HEK293T (cell line): ENCODE measurements at regions not wholly inside any gene's neighbourhood (a gene's known extent, or its start where the extent isn't known, plus 50 kb on each side); places are given as distances from the start of the nearest gene placed in this dataset.

Experiments used
- ARNT ChIP-seq: fragments of 450-650 bp; IDR thresholded peaks from 2 replicates; pipeline ENCODE4 v1.6.1; 2017; ENCODE audit warnings: mild to moderate bottlenecking
- CTBP1 ChIP-seq: fragments of 450-650 bp; IDR thresholded peaks from 2 replicates; pipeline ENCODE4 v1.6.1; 2016; ENCODE audit warnings: borderline replicate concordance
- ELF4 ChIP-seq: fragments of 450-650 bp; IDR thresholded peaks from 2 replicates; pipeline ENCODE4 v1.6.1; 2017; ENCODE audit warnings: antibody characterized with exemption
- FOXA1 ChIP-seq: fragments of 450-650 bp; IDR thresholded peaks from 2 replicates; pipeline ENCODE4 v1.6.1; 2016; ENCODE audit warnings: mild to moderate bottlenecking
- FOXM1 ChIP-seq: fragments of 450-650 bp; IDR thresholded peaks from 2 replicates; pipeline ENCODE4 v1.6.1; 2017; ENCODE audit warnings: mild to moderate bottlenecking, borderline replicate concordance
- HDGF ChIP-seq: fragments of 450-650 bp; IDR thresholded peaks from 2 replicates; pipeline ENCODE4 v1.6.1; 2017; ENCODE audit warnings: antibody characterized with exemption, borderline replicate concordance
- SP1 ChIP-seq: fragments of 450-650 bp; IDR thresholded peaks from 2 replicates; pipeline ENCODE4 v1.6.1; 2017
- SUZ12 ChIP-seq: fragments of 450-650 bp; IDR thresholded peaks from 2 replicates; pipeline ENCODE4 v1.6.1; 2016; ENCODE audit warnings: mild to moderate bottlenecking
- ZNF384 ChIP-seq: fragments of 450-650 bp; IDR thresholded peaks from 2 replicates; pipeline ENCODE4 v1.6.1; 2016
- TF ChIP-seq, protein P1 (sequence below): fragments of 450-650 bp; IDR thresholded peaks from 2 replicates; pipeline ENCODE4 v1.6.1; 2016

DNA sequence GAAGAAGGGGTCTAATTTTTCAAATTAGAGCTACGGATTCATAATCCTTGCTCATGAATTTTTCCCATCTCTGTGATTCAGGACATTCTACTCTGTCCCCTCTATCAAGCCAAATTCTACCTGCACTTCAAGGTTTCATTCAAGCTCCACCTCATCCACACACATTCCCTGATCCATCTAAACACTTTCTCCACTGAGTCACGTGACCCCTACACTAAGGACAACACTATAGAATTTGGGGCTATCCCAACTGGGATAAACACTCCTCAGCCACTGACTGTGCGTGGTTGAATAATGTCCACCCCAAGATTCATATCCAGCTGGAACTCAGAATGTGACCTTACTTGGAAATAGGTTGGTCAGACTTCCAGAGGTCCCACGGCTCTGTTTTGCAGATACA is 159.9 kb upstream of the ACVR2A start:
- TF ChIP-seq CTBP1, result no peak
- TF ChIP-seq FOXM1, result no peak
- no peak for TF ChIP-seq ZNF384
- TF ChIP-seq, protein P1, sequence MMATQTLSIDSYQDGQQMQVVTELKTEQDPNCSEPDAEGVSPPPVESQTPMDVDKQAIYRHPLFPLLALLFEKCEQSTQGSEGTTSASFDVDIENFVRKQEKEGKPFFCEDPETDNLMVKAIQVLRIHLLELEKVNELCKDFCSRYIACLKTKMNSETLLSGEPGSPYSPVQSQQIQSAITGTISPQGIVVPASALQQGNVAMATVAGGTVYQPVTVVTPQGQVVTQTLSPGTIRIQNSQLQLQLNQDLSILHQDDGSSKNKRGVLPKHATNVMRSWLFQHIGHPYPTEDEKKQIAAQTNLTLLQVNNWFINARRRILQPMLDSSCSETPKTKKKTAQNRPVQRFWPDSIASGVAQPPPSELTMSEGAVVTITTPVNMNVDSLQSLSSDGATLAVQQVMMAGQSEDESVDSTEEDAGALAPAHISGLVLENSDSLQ, result no peak
- no peak for TF ChIP-seq SUZ12
- no peak for TF ChIP-seq ELF4
- TF ChIP-seq SP1, result no peak
- TF ChIP-seq HDGF, result no peak
- no peak for TF ChIP-seq FOXA1
- no peak for TF ChIP-seq ARNT
